AG10803 (cell line): ENCODE measurements at regions not wholly inside any gene's neighbourhood (a gene's known extent, or its start where the extent isn't known, plus 50 kb on each side); places are given as distances from the start of the nearest gene placed in this dataset.

Experiments
- DNase-seq: peaks from one replicate; pipeline ENCODE4 v3.0.0; 2010; ENCODE audit warnings: low read depth
- H3K4me3 ChIP-seq: 2 replicates; pipeline ENCODE4 v1.5.1; 2011; ENCODE audit warnings: mild to moderate bottlenecking, low read length, control low read depth
- TF ChIP-seq, protein P1 (sequence below): conservative IDR thresholded peaks from 2 replicates; pipeline ENCODE4 v1.5.1; 2011; ENCODE audit warnings: mild to moderate bottlenecking, low read length, control low read depth, inconsistent platforms

DNA sequence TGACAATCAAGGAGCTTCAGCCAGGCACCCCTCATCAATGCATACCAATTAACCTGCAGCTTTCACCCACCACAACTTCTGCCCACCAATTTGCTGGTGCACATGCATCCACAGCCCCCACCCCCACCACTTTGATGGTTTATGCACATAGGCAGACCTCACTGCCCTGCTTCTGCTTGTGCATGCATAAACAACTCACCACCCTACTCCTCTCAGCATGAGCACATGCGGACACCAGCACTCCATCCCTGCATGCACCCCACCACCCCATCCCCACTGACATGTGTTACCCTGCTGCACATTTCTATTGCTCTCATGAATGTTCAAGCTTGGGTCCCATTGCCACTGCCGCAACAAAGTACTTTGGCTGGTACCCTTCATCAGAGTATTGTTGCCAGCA is 94.5 kb upstream of the GALNTL6 start:
- TF ChIP-seq, protein P1, sequence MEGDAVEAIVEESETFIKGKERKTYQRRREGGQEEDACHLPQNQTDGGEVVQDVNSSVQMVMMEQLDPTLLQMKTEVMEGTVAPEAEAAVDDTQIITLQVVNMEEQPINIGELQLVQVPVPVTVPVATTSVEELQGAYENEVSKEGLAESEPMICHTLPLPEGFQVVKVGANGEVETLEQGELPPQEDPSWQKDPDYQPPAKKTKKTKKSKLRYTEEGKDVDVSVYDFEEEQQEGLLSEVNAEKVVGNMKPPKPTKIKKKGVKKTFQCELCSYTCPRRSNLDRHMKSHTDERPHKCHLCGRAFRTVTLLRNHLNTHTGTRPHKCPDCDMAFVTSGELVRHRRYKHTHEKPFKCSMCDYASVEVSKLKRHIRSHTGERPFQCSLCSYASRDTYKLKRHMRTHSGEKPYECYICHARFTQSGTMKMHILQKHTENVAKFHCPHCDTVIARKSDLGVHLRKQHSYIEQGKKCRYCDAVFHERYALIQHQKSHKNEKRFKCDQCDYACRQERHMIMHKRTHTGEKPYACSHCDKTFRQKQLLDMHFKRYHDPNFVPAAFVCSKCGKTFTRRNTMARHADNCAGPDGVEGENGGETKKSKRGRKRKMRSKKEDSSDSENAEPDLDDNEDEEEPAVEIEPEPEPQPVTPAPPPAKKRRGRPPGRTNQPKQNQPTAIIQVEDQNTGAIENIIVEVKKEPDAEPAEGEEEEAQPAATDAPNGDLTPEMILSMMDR = no peak
- H3K4me3 ChIP-seq = no peak overlapping the region
- no peak for DNase-seq

DNA sequence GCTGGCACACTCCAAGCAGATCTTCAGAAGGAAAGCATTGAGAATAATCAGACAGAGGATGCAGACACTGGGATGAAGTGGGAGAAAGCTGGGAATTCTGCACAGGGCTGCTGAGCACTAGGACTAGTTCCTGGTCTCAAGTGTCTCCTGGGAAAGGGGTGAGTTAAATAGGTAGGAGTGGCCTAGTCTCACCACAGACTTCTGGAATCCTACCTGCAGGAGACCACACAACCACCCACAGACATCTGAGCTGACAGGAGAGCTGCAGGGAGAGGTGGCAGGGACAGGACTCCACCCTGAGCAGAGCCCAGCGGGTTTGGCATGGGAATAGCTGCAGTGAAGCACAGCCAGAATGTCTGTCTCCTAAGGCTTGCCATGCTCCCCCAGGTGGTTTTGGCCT is 95.1 kb upstream of the GALNTL6 start:
- no peak overlapping the region for H3K4me3 ChIP-seq
- no peak for DNase-seq
- TF ChIP-seq, protein P1 = no peak

DNA sequence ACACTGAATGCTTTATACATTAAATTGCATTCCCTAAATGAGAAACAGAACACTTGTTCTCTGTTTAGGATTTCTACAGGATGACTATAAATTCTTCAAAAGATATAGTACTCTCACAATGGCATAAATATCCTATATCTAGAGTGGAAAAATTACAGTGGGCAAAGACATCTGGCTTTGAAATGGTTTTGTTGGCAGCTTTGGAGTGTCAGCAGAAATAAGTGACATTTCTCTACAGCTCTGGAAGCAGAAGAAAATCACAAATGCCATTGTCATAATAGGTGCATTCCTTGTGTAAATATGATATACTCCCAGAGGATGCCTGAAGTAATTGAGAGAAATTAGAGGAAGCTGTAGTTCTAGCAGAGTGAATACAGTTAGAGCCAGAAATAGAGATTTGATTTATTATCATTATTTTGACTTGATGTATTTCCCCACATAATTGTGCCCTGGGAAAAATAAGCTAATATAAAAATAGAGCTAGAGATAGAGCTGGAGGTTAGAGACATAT is 95.9 kb upstream of the GALNTL6 start:
- DNase-seq = no peak
- no peak overlapping the region for H3K4me3 ChIP-seq
- TF ChIP-seq, protein P1 = no peak

DNA sequence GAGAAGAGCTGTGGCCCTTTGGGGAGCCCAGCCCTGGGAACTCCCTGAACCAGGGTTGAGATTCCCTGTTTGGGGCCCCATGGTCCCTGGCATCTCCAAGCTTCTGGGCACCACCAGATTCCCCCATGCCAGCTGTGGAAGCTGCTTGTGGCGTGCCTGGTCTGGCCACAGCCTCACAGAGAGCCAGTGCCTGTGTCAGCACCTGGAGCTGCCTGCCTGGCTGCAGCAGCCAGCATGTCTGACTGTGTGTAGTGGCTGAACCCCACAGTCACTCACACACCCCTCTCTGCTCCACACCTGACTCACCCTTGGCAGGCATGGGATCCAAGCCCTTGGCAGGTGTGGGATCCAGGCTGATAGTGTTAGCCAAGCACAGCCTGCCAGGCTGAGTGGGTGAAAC is 97.2 kb upstream of the GALNTL6 start:
- no peak overlapping the region for H3K4me3 ChIP-seq
- TF ChIP-seq, protein P1 = no peak
- DNase-seq = no peak

DNA sequence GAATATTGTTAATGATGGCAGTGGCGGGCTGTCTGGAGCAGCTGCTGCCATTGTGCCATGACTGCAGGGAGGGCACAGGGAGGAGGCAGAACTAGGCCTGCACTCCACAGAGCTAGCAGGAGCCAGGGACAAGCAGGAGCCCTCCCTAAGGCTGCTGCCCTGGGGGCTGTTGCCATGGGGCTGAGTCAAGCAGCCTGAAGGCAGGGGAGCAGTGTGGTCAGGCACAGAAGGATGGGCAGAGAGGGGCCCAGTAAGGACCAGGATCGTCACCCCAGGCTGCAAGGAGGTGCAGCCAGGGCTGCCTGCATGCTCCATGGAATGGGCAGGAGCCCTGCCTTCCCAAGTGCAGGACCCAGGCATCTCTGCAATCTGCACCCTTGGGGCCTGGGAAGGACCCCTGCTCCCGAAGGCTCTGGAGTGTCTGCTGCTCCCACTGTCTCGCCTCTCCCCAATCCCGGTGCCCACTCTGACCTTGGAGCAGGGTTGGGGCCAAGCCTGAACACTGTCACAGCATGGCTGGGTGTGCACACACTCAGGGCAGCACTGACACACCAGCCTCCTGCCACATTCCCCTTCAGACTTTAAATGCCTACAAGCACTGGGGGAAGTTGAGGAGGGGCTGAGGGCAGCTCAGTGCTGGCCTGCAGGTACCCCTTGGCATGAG is 98.3 kb upstream of the GALNTL6 start:
- TF ChIP-seq, protein P1 = no peak
- DNase-seq = no peak
- H3K4me3 ChIP-seq = no peak overlapping the region

DNA sequence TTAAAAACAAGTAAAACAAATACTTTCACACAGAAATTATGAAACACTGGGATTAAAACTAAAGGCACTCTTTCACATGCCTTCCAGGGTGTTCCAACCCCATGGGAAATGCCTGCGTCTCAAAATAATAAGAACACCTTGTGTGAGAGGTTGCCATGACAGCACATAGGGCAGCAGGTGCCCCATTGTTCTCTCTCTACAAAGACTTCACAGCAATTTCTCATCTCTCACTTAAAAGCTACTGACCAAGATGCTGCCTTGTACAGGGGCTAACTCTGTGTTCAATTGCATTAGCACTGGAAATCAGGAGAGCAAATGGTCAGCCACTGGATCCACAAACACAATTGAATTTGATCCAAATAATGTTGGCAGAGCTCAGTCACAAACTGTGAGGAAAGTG is 102.5 kb upstream of the GALNTL6 start:
- no peak overlapping the region for H3K4me3 ChIP-seq
- no peak for DNase-seq
- TF ChIP-seq, protein P1 = no peak

DNA sequence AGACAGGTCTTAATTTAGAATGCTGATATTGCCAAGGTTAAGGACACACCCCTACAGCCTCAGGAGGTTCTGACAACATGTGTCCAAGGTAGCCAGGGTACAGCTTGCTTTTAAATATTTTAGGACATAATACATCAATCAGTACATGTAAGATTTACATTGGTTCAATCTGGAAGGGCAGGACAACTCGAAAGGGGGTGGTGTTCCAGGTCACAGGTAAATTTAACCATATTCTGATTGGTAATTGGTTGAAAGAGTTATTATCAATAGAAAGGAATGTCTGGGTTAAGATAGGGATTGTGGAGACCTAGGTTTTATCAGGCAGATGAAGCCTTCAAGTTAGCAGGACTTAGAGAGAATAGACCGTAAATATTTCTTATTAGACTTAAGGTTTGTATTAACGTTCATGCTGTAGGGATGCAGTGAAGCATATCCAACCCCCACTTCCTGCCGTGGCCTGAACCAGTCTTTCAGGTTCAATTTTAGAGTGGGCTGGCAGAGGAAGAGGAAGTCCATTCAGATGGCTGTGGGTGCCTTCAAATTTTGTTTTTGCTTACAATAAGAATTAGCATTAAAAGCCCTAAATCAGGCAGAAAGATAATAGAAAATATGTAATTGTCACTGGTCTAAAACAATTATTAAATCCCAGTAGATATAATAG is 136.5 kb upstream of the GALNTL6 start:
- DNase-seq = no peak
- TF ChIP-seq, protein P1 = no peak
- H3K4me3 ChIP-seq = no peak overlapping the region
